NCI-H1417 (cell line): ENCODE measurements at regions not wholly inside any gene's neighbourhood (a gene's known extent, or its start where the extent isn't known, plus 50 kb on each side); places are given as distances from the start of the nearest gene placed in this dataset.

Source experiments
- DNase-seq, 3 experiments: peaks; one replicate each; lab custom pipeline; 2025; lab: John Stamatoyannopoulos, UW

GRCh38 chr7:51679358-51679757 lies 362.7 kb upstream of the COBL start:
- no peak for DNase-seq

- DNase-seq, result no peak
These were observed 350.1 kb upstream of the COBL start for GRCh38 chr7:51666751-51667150.

GRCh38 chr7:51666266-51666665 lies 349.7 kb upstream of the COBL start:
- DNase-seq, result no peak

GRCh38 chr7:51665045-51665780 lies 348.6 kb upstream of the COBL start:
- no peak for DNase-seq

- no peak for DNase-seq
These were observed 343.9 kb upstream of the COBL start for GRCh38 chr7:51660516-51660915.

GRCh38 chr7:51658684-51659083 lies 342.1 kb upstream of the COBL start:
- DNase-seq, result no peak

- peak in 1 of 3 experiments; percentile 20 for DNase-seq
These were observed 331.3 kb upstream of the COBL start for GRCh38 chr7:51647931-51648351.

- DNase-seq, result no peak
These were observed 330.9 kb upstream of the COBL start for GRCh38 chr7:51647486-51647885.

GRCh38 chr7:51645702-51646298 lies 329.2 kb upstream of the COBL start:
- no peak for DNase-seq

GRCh38 chr7:51645255-51645654 lies 328.6 kb upstream of the COBL start:
- DNase-seq, result no peak

- no peak for DNase-seq
These were observed 327.6 kb upstream of the COBL start for GRCh38 chr7:51644216-51644615.

GRCh38 chr7:51640841-51641240 lies 324.2 kb upstream of the COBL start:
- no peak for DNase-seq

GRCh38 chr7:51639661-51640334 lies 323.2 kb upstream of the COBL start:
- no peak for DNase-seq

- no peak for DNase-seq
These were observed 319.9 kb upstream of the COBL start for GRCh38 chr7:51636503-51636902.

GRCh38 chr7:51635775-51636174 lies 319.2 kb upstream of the COBL start:
- no peak for DNase-seq

GRCh38 chr7:51634538-51634937 lies 317.9 kb upstream of the COBL start:
- DNase-seq, result no peak

GRCh38 chr7:51634025-51634424 lies 317.4 kb upstream of the COBL start:
- no peak for DNase-seq

GRCh38 chr7:51633596-51633995 lies 317.0 kb upstream of the COBL start:
- no peak for DNase-seq

- DNase-seq, result no peak
These were observed 316.4 kb upstream of the COBL start for GRCh38 chr7:51633006-51633405.

GRCh38 chr7:51630933-51631332 lies 314.3 kb upstream of the COBL start:
- no peak for DNase-seq

- no peak for DNase-seq
These were observed 312.6 kb upstream of the COBL start for GRCh38 chr7:51629206-51629605.

GRCh38 chr7:51621956-51622355 lies 305.3 kb upstream of the COBL start:
- no peak for DNase-seq

- no peak for DNase-seq
These were observed 304.1 kb upstream of the COBL start for GRCh38 chr7:51620706-51621105.
